ENCODE measurements at regions not wholly inside any gene's neighbourhood (a gene's known extent, or its start where the extent isn't known, plus 50 kb on each side); places are given as distances from the start of the nearest gene placed in this dataset.

DNA sequence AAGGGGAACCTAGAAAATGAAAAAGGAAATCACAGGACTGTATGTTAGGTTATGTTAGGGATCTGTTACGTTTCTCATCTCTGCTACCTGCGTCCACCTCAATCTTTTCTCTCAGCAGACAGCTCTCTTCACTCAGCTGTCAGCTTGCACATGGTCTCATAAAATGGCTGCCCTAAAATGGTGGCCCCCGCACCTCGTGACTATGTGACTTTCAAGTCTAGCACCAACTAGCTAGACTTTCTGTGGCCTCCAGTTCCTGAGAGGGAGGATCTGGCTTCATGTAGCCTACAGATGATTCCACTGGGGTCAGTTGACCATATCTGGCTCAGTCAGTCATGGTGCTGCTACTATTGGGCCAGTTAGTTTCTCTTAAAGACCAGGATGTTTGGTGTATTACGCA is 147.2 kb upstream of the SLC1A4 start:
- TF ChIP-seq, protein P1, sequence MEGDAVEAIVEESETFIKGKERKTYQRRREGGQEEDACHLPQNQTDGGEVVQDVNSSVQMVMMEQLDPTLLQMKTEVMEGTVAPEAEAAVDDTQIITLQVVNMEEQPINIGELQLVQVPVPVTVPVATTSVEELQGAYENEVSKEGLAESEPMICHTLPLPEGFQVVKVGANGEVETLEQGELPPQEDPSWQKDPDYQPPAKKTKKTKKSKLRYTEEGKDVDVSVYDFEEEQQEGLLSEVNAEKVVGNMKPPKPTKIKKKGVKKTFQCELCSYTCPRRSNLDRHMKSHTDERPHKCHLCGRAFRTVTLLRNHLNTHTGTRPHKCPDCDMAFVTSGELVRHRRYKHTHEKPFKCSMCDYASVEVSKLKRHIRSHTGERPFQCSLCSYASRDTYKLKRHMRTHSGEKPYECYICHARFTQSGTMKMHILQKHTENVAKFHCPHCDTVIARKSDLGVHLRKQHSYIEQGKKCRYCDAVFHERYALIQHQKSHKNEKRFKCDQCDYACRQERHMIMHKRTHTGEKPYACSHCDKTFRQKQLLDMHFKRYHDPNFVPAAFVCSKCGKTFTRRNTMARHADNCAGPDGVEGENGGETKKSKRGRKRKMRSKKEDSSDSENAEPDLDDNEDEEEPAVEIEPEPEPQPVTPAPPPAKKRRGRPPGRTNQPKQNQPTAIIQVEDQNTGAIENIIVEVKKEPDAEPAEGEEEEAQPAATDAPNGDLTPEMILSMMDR (IDR thresholded peaks at IDR 0.05): no peak
- TF ChIP-seq POLR2A (IDR thresholded peaks at IDR 0.05) (no peak), EP300 (IDR thresholded peaks at IDR 0.05) (no peak)
